ENCODE measurements at regions not wholly inside any gene's neighbourhood (a gene's known extent, or its start where the extent isn't known, plus 50 kb on each side); places are given as distances from the start of the nearest gene placed in this dataset.

- no peak overlapping the region for H2AFZ ChIP-seq (ENCODE audit: low read depth)
Observed at GRCh38 chr2:209070262-209070661, 353.6 kb upstream of the MAP2 start.

GRCh38 chr2:209073151-209073550 lies 350.7 kb upstream of the MAP2 start:
- Histone ChIP-seq H2AFZ (ENCODE audit: low read depth) (no peak overlapping the region), H3K27ac (no peak overlapping the region), H3K4me1 (ENCODE audit: low read depth, poor library complexity, severe bottlenecking) (no peaks in the 10 kb centered on the region), H3K4me3 (IDR thresholded peaks at IDR 0.05; ENCODE audit: insufficient read depth, low read depth, low read length) (no peak overlapping the region), H3K4me2 (no peak overlapping the region), H3K36me3 (ENCODE audit: insufficient read depth) (no peaks in the 10 kb centered on the region), H3K9ac (no peak overlapping the region), H4K20me1 (ENCODE audit: insufficient read depth) (no peaks in the 10 kb centered on the region), H3K27me3 (ENCODE audit: insufficient read depth, low read depth) (no peaks in the 10 kb centered on the region), H3K79me2 (ENCODE audit: insufficient read depth, low read depth) (no peaks in the 10 kb centered on the region)
- TF ChIP-seq CTCF (conservative IDR thresholded peaks at IDR 0.05; ENCODE audit: low read depth, low read length), result no peak

More at GRCh38 chr2:209070262-209070661, 353.6 kb upstream of the MAP2 start:
- no peaks in the 10 kb centered on the region for H3K27me3 ChIP-seq (ENCODE audit: insufficient read depth, low read depth)
- no peaks in the 10 kb centered on the region for H4K20me1 ChIP-seq (ENCODE audit: insufficient read depth)
- H3K79me2 ChIP-seq (ENCODE audit: insufficient read depth, low read depth), result no peaks in the 10 kb centered on the region
- H3K36me3 ChIP-seq (ENCODE audit: insufficient read depth), result no peaks in the 10 kb centered on the region
- H3K9ac ChIP-seq, result no peak overlapping the region
- no peak overlapping the region for H3K27ac ChIP-seq
- H3K4me3 ChIP-seq (IDR thresholded peaks at IDR 0.05; ENCODE audit: insufficient read depth, low read depth, low read length), result no peak overlapping the region
- H3K4me2 ChIP-seq, result no peak overlapping the region
- no peak for TF ChIP-seq CTCF (conservative IDR thresholded peaks at IDR 0.05; ENCODE audit: low read depth, low read length)
- no peaks in the 10 kb centered on the region for H3K4me1 ChIP-seq (ENCODE audit: low read depth, poor library complexity, severe bottlenecking)

- Histone ChIP-seq H2AFZ (ENCODE audit: low read depth) (no peak overlapping the region), H3K79me2 (ENCODE audit: insufficient read depth, low read depth) (no peaks in the 10 kb centered on the region), H3K27me3 (ENCODE audit: insufficient read depth, low read depth) (no peaks in the 10 kb centered on the region), H3K9ac (no peak overlapping the region), H4K20me1 (ENCODE audit: insufficient read depth) (no peaks in the 10 kb centered on the region), H3K27ac (no peak overlapping the region), H3K4me2 (no peak overlapping the region), H3K36me3 (ENCODE audit: insufficient read depth) (no peaks in the 10 kb centered on the region), H3K4me3 (IDR thresholded peaks at IDR 0.05; ENCODE audit: insufficient read depth, low read depth, low read length) (no peak overlapping the region), H3K4me1 (ENCODE audit: low read depth, poor library complexity, severe bottlenecking) (no peaks in the 10 kb centered on the region)
- TF ChIP-seq CTCF (conservative IDR thresholded peaks at IDR 0.05; ENCODE audit: low read depth, low read length), result no peak
Observed at GRCh38 chr2:209074711-209075110, 349.1 kb upstream of the MAP2 start.

GRCh38 chr2:209076151-209076550 lies 347.7 kb upstream of the MAP2 start:
- no peak overlapping the region for H3K4me3 ChIP-seq (IDR thresholded peaks at IDR 0.05; ENCODE audit: insufficient read depth, low read depth, low read length)
- no peak for TF ChIP-seq CTCF (conservative IDR thresholded peaks at IDR 0.05; ENCODE audit: low read depth, low read length)
- H3K4me2 ChIP-seq, result no peak overlapping the region
- H2AFZ ChIP-seq (ENCODE audit: low read depth), result no peak overlapping the region
- no peak overlapping the region for H3K27ac ChIP-seq
- H3K4me1 ChIP-seq (ENCODE audit: low read depth, poor library complexity, severe bottlenecking), result no peaks in the 10 kb centered on the region
- H3K36me3 ChIP-seq (ENCODE audit: insufficient read depth), result no peaks in the 10 kb centered on the region
- H3K9ac ChIP-seq, result no peak overlapping the region
- H3K79me2 ChIP-seq (ENCODE audit: insufficient read depth, low read depth), result no peaks in the 10 kb centered on the region
- no peaks in the 10 kb centered on the region for H4K20me1 ChIP-seq (ENCODE audit: insufficient read depth)
- no peaks in the 10 kb centered on the region for H3K27me3 ChIP-seq (ENCODE audit: insufficient read depth, low read depth)
